Liver (tissue), 8 donors: ENCODE measurements at regions not wholly inside any gene's neighbourhood (a gene's known extent, or its start where the extent isn't known, plus 50 kb on each side); places are given as distances from the start of the nearest gene placed in this dataset.

ENCODE experiments used
- DNase-seq: peaks from one replicate; pipeline ENCODE4 v3.0.0-alpha.2; 2017; ENCODE audit warnings: low spot score
- H3K27ac ChIP-seq, 2 donors: one replicate each; pipeline ENCODE4 v1.7.0; 2013; ENCODE audit warnings: inconsistent platforms in 2 of 2, low read length in 2 of 2, control low read depth in 1 of 2, low read depth in 1 of 2, mild to moderate bottlenecking in 1 of 2
- H3K27me3 ChIP-seq, 4 donors: one replicate each; pipeline versions ENCODE4 v1.6.1 to v1.7.0; 2013; ENCODE audit warnings: low read length in 3 of 4, inconsistent platforms in 1 of 4, mild to moderate bottlenecking in 1 of 4, moderate library complexity in 1 of 4; ENCODE audit not compliant: control insufficient read depth in 4 of 4, insufficient read depth in 4 of 4
- H3K36me3 ChIP-seq, 4 donors: one replicate each; pipeline versions ENCODE4 v1.6.1 to v1.7.0; 2013; ENCODE audit warnings: low read length in 3 of 4, mild to moderate bottlenecking in 3 of 4, low read depth in 1 of 4, moderate library complexity in 1 of 4; ENCODE audit not compliant: control insufficient read depth in 4 of 4, insufficient read depth in 3 of 4
- H3K4me1 ChIP-seq, 4 donors: one replicate each; pipeline versions ENCODE4 v1.6.1 to v1.7.0; 2013; ENCODE audit warnings: low read length in 3 of 4, mild to moderate bottlenecking in 3 of 4, moderate library complexity in 1 of 4; ENCODE audit not compliant: control insufficient read depth in 4 of 4, insufficient read depth in 4 of 4
- H3K4me3 ChIP-seq, 3 donors: one replicate each; pipeline versions ENCODE4 v1.6.1 to v1.7.0; 2013; ENCODE audit warnings: low read length in 3 of 3, control low read depth in 1 of 3, low read depth in 1 of 3, mild to moderate bottlenecking in 1 of 3
- H3K9ac ChIP-seq, 2 donors: one replicate each; pipeline ENCODE4 v1.7.0; 2013; ENCODE audit warnings: low read length in 2 of 2, mild to moderate bottlenecking in 2 of 2, moderate library complexity in 2 of 2, control low read depth in 1 of 2, low read depth in 1 of 2
- H3K9me3 ChIP-seq, 4 donors: one replicate each; pipeline versions ENCODE4 v1.6.1 to v1.7.0; 2013; ENCODE audit warnings: low read length in 3 of 4; ENCODE audit not compliant: control insufficient read depth in 4 of 4
- ATF3 ChIP-seq: IDR thresholded peaks from 2 replicates; pipeline ENCODE4 v1.6.1; 2016; ENCODE audit warnings: antibody characterized with exemption
- EGR1 ChIP-seq, 2 donors: IDR thresholded peaks; 2 replicates each; pipeline ENCODE4 v1.6.1; 2016 to 2018; ENCODE audit warnings: antibody characterized with exemption in 2 of 2, low read depth in 2 of 2
- FOXA1 ChIP-seq: IDR thresholded peaks from 2 replicates; pipeline ENCODE4 v1.6.1; 2016; ENCODE audit warnings: antibody characterized with exemption
- FOXA2 ChIP-seq: IDR thresholded peaks from 2 replicates; pipeline ENCODE4 v1.6.1; 2016; ENCODE audit warnings: antibody characterized with exemption
- GABPA ChIP-seq, 2 donors: IDR thresholded peaks in 1 of 2; conservative IDR thresholded peaks in 1 of 2; 2 replicates each; pipeline ENCODE4 v1.6.1; 2016; ENCODE audit warnings: antibody characterized with exemption in 2 of 2, mild to moderate bottlenecking in 1 of 2, moderate library complexity in 1 of 2
- HNF4A ChIP-seq, 2 donors: conservative IDR thresholded peaks; 2 replicates each; pipeline ENCODE4 v1.6.1; 2016; ENCODE audit warnings: antibody characterized with exemption in 2 of 2, mild to moderate bottlenecking in 2 of 2
- HNF4G ChIP-seq: IDR thresholded peaks from 2 replicates; pipeline ENCODE4 v1.6.1; 2016; ENCODE audit warnings: antibody characterized with exemption
- JUND ChIP-seq, 2 donors: IDR thresholded peaks; 2 replicates each; pipeline ENCODE4 v1.6.1; 2016; ENCODE audit warnings: antibody characterized with exemption in 2 of 2
- NR2F2 ChIP-seq: IDR thresholded peaks from 2 replicates; pipeline ENCODE4 v1.6.1; 2016; ENCODE audit warnings: antibody characterized with exemption
- RAD21 ChIP-seq, 2 donors: IDR thresholded peaks; 2 replicates each; pipeline ENCODE4 v1.6.1; 2016; ENCODE audit warnings: antibody characterized with exemption in 2 of 2, mild to moderate bottlenecking in 2 of 2
- REST ChIP-seq: IDR thresholded peaks from 2 replicates; pipeline ENCODE4 v1.6.1; 2016; ENCODE audit warnings: antibody characterized with exemption, mild to moderate bottlenecking
- RXRA ChIP-seq, 2 donors: IDR thresholded peaks; 2 replicates each; pipeline ENCODE4 v1.6.1; 2017 to 2018; ENCODE audit warnings: antibody characterized with exemption in 2 of 2, mild to moderate bottlenecking in 1 of 2
- SP1 ChIP-seq: IDR thresholded peaks from 2 replicates; pipeline ENCODE4 v1.6.1; 2018; ENCODE audit warnings: antibody characterized with exemption, mild to moderate bottlenecking
- TAF1 ChIP-seq: conservative IDR thresholded peaks from 2 replicates; pipeline ENCODE4 v1.6.1; 2016; ENCODE audit warnings: antibody characterized with exemption, mild to moderate bottlenecking
- YY1 ChIP-seq: IDR thresholded peaks from 2 replicates; pipeline ENCODE4 v1.6.1; 2016; ENCODE audit warnings: antibody characterized with exemption, mild to moderate bottlenecking
- WGBS: extraction: QIAGEN DNeasy Blood & Tissue Kit; methylation state at CpG from one replicate; pipeline ENCODE4 v1.1.7; 2013; 5-methylcytosine and 5-hydroxymethylcytosine counted together
- TF ChIP-seq, protein P1 (sequence below): IDR thresholded peaks from 2 replicates; pipeline ENCODE4 v1.6.1; 2016; ENCODE audit warnings: antibody characterized with exemption
- TF ChIP-seq, protein P2 (sequence below): IDR thresholded peaks from 2 replicates; pipeline ENCODE4 v1.6.1; 2016; ENCODE audit warnings: antibody characterized with exemption
- TF ChIP-seq, protein P3 (sequence below): fragments of 150-350 bp; IDR thresholded peaks from 2 replicates; pipeline ENCODE4 v1.5.1; 2017; ENCODE audit warnings: improper control_type of control experiment, low read depth, low read length; ENCODE audit not compliant: missing input control
- donor health status: healthy.
- donor health status: healthy.
- donor health status: healthy.
- donor health status: healthy.
- donor health status: healthy.

GRCh38 chr6:170039156-170040114 lies 251.4 kb downstream of the DLL1 start:
- H3K27ac ChIP-seq, result no peak overlapping the region
- TF ChIP-seq EGR1 (IDR thresholded peaks at IDR 0.05; ENCODE audit: low read depth in 2 of 2) (no peak), JUND (IDR thresholded peaks at IDR 0.05) (no peak), GABPA (IDR thresholded peaks at IDR 0.05 in 1 of 2, conservative IDR thresholded peaks at IDR 0.05 in 1 of 2) (no peak), REST (no peak), RAD21 (IDR thresholded peaks at IDR 0.05) (no peak), YY1 (no peak), ATF3 (no peak), FOXA2 (no peak), NR2F2 (no peak), TAF1 (no peak), SP1 (no peak)

DNA sequence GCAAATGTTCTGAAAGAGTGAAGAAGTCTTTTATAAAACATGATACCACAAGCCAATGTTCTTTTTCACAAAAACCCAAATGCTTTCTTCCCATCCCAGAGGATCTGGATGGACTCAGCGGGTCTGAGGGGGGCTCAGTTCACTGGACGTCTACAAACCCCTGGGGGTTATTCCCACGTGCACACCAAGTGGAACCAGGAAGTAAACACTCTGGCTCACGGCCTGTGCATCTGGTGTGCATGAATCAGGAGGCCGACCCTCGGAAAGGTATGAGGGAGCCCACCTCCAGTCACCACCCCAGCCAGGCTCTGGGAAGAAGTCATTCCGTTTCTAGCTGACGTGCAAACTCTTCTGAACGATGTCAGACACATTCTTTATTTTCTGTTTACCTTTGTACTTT lies 252.2 kb downstream of the DLL1 start:
- TF ChIP-seq YY1, result no peak
- no peak for TF ChIP-seq REST
- TF ChIP-seq EGR1 (IDR thresholded peaks at IDR 0.05; ENCODE audit: low read depth in 2 of 2), result no peak
- TF ChIP-seq FOXA2, result no peak
- TF ChIP-seq HNF4G, result no peak
- TF ChIP-seq, protein P1, sequence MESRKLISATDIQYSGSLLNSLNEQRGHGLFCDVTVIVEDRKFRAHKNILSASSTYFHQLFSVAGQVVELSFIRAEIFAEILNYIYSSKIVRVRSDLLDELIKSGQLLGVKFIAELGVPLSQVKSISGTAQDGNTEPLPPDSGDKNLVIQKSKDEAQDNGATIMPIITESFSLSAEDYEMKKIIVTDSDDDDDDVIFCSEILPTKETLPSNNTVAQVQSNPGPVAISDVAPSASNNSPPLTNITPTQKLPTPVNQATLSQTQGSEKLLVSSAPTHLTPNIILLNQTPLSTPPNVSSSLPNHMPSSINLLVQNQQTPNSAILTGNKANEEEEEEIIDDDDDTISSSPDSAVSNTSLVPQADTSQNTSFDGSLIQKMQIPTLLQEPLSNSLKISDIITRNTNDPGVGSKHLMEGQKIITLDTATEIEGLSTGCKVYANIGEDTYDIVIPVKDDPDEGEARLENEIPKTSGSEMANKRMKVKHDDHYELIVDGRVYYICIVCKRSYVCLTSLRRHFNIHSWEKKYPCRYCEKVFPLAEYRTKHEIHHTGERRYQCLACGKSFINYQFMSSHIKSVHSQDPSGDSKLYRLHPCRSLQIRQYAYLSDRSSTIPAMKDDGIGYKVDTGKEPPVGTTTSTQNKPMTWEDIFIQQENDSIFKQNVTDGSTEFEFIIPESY, result no peak
- no peak for TF ChIP-seq TAF1
- no peak for TF ChIP-seq RAD21 (IDR thresholded peaks at IDR 0.05)
- TF ChIP-seq HNF4A (conservative IDR thresholded peaks at IDR 0.05), result no peak
- TF ChIP-seq NR2F2, result no peak
- TF ChIP-seq FOXA1, result no peak
- no peak for TF ChIP-seq SP1
- TF ChIP-seq JUND (IDR thresholded peaks at IDR 0.05), result no peak
- TF ChIP-seq, protein P2, sequence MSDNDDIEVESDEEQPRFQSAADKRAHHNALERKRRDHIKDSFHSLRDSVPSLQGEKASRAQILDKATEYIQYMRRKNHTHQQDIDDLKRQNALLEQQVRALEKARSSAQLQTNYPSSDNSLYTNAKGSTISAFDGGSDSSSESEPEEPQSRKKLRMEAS, result no peak
- TF ChIP-seq, protein P3, sequence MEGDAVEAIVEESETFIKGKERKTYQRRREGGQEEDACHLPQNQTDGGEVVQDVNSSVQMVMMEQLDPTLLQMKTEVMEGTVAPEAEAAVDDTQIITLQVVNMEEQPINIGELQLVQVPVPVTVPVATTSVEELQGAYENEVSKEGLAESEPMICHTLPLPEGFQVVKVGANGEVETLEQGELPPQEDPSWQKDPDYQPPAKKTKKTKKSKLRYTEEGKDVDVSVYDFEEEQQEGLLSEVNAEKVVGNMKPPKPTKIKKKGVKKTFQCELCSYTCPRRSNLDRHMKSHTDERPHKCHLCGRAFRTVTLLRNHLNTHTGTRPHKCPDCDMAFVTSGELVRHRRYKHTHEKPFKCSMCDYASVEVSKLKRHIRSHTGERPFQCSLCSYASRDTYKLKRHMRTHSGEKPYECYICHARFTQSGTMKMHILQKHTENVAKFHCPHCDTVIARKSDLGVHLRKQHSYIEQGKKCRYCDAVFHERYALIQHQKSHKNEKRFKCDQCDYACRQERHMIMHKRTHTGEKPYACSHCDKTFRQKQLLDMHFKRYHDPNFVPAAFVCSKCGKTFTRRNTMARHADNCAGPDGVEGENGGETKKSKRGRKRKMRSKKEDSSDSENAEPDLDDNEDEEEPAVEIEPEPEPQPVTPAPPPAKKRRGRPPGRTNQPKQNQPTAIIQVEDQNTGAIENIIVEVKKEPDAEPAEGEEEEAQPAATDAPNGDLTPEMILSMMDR, result no peak
- no peak for TF ChIP-seq GABPA (IDR thresholded peaks at IDR 0.05 in 1 of 2, conservative IDR thresholded peaks at IDR 0.05 in 1 of 2)
- TF ChIP-seq ATF3, result no peak
- no peak for TF ChIP-seq RXRA (IDR thresholded peaks at IDR 0.05)
- Histone ChIP-seq H3K27me3 (no peaks in the 10 kb centered on the region), H3K36me3 (no peaks in the 10 kb centered on the region), H3K4me3 (no peak overlapping the region), H3K9ac (no peak overlapping the region), H3K4me1 (no peaks in the 10 kb centered on the region), H3K27ac (no peak overlapping the region), H3K9me3 (peaks cover 0 to 2% (median 0%) of the 10 kb centered on the region in 4 donors)
- no peak for DNase-seq
- WGBS, result 76% methylated on average over 9 of the region's 9 CpGs

More at GRCh38 chr6:170039156-170040114, 251.4 kb downstream of the DLL1 start:
- H3K36me3 ChIP-seq, result no peaks in the 10 kb centered on the region
- DNase-seq, result no peak
- 87% methylated on average over 27 of the region's 28 CpGs for whole genome bisulfite sequencing
- no peak overlapping the region for H3K4me3 ChIP-seq
- H3K9me3 ChIP-seq, result no peaks in the 10 kb centered on the region
- no peak overlapping the region for H3K9ac ChIP-seq
- no peaks in the 10 kb centered on the region for H3K4me1 ChIP-seq
- H3K27me3 ChIP-seq, result peaks cover 0 to 2% (median 0%) of the 10 kb centered on the region in 4 donors
